SK-N-SH treated with all-trans-retinoic acid at 6 μM for 48 hours (cell line): ENCODE measurements at regions not wholly inside any gene's neighbourhood (a gene's known extent, or its start where the extent isn't known, plus 50 kb on each side); places are given as distances from the start of the nearest gene placed in this dataset.

ENCODE experiments used
- ARNTL ChIP-seq: fragments of 450-650 bp; formaldehyde crosslinking; IDR thresholded peaks from 2 replicates; pipeline ENCODE4 v1.5.0; 2020; ENCODE audit warnings: low read depth, mild to moderate bottlenecking, moderate library complexity, borderline replicate concordance
- BACH2 ChIP-seq: fragments of 250-450 bp; sonication (Bioruptor Pico); IDR thresholded peaks from 2 replicates; pipeline ENCODE4 v1.9.0; 2021; ENCODE audit warnings: mild to moderate bottlenecking, borderline replicate concordance
- CSRNP3 ChIP-seq: fragments of 250-450 bp; sonication (Bioruptor Pico); IDR thresholded peaks from 2 replicates; pipeline ENCODE4 v1.5.1; 2021; ENCODE audit warnings: mild to moderate bottlenecking, moderate library complexity
- PATZ1 ChIP-seq: fragments of 250-450 bp; sonication (Bioruptor Pico); IDR thresholded peaks from 2 replicates; pipeline ENCODE4 v1.8.0; 2020; ENCODE audit warnings: mild to moderate bottlenecking, moderate library complexity, borderline replicate concordance
- POU6F1 ChIP-seq: fragments of 250-450 bp; sonication (Bioruptor Pico); IDR thresholded peaks from 2 replicates; pipeline ENCODE4 v1.8.0; 2021; ENCODE audit warnings: low read depth, mild to moderate bottlenecking, moderate library complexity, borderline replicate concordance
- RARB ChIP-seq: fragments of 250-450 bp; sonication (Bioruptor Pico); IDR thresholded peaks from 2 replicates; pipeline ENCODE4 v1.8.0; 2021; ENCODE audit warnings: mild to moderate bottlenecking, moderate library complexity
- SNAI2 ChIP-seq: fragments of 250-450 bp; sonication (Bioruptor Pico); IDR thresholded peaks from 2 replicates; pipeline ENCODE4 v1.5.0; 2020; ENCODE audit warnings: mild to moderate bottlenecking, moderate library complexity
- TOX ChIP-seq: fragments of 250-450 bp; sonication (Bioruptor Pico); IDR thresholded peaks from 2 replicates; pipeline ENCODE4 v1.8.0; 2021; ENCODE audit warnings: mild to moderate bottlenecking, moderate library complexity, borderline replicate concordance
- ZC3H10 ChIP-seq: fragments of 250-450 bp; sonication (Bioruptor Pico); IDR thresholded peaks from 2 replicates; pipeline ENCODE4 v1.5.1; 2021; ENCODE audit warnings: mild to moderate bottlenecking, moderate library complexity
- ZFP3 ChIP-seq: fragments of 250-450 bp; sonication (Bioruptor Pico); IDR thresholded peaks from 2 replicates; pipeline ENCODE4 v1.5.0; 2020; ENCODE audit warnings: mild to moderate bottlenecking, moderate library complexity
- ZNF8 ChIP-seq: fragments of 450-650 bp; formaldehyde crosslinking; IDR thresholded peaks from 2 replicates; pipeline ENCODE4 v1.5.0; 2020; ENCODE audit warnings: mild to moderate bottlenecking, moderate library complexity

- TF ChIP-seq ARNTL (CRISPR knock-in tag): no peak
- no peak for TF ChIP-seq PATZ1 (CRISPR knock-in tag)
- TF ChIP-seq RARB (CRISPR knock-in tag): no peak
- no peak for TF ChIP-seq ZFP3 (CRISPR knock-in tag)
- no peak for TF ChIP-seq ZC3H10
- no peak for TF ChIP-seq CSRNP3 (CRISPR knock-in tag)
- no peak for TF ChIP-seq ZNF8 (CRISPR knock-in tag)
- TF ChIP-seq BACH2: no peak
- no peak for TF ChIP-seq TOX
- TF ChIP-seq SNAI2 (CRISPR knock-in tag): no peak
- TF ChIP-seq POU6F1: no peak
These were observed 248.9 kb upstream of the ADGRL4 start for GRCh38 chr1:79255421-79255820.
